ENCODE measurements at regions not wholly inside any gene's neighbourhood (a gene's known extent, or its start where the extent isn't known, plus 50 kb on each side); places are given as distances from the start of the nearest gene placed in this dataset.

GRCh38 chr16:65771707-65772106 lies 594.8 kb upstream of the CDH5 start:
- TF ChIP-seq CTCF (IDR thresholded peaks at IDR 0.05) (no peak), POLR2A (IDR thresholded peaks at IDR 0.05) (no peak)
